GM18870 (cell line): ENCODE measurements at regions not wholly inside any gene's neighbourhood (a gene's known extent, or its start where the extent isn't known, plus 50 kb on each side); places are given as distances from the start of the nearest gene placed in this dataset.
"Not testable (repeated sequence)": the region's sequence is repeated elsewhere in the genome, so short reads cannot be mapped to it uniquely, and the experiment has no call there.

Source experiments
- ATAC-seq: cut with Tn5 transposase; IDR thresholded peaks from one replicate; pipeline ENCODE4 v1.9.1; 2021; ENCODE audit warnings: moderate library complexity; ENCODE audit not compliant: unreplicated experiment

DNA sequence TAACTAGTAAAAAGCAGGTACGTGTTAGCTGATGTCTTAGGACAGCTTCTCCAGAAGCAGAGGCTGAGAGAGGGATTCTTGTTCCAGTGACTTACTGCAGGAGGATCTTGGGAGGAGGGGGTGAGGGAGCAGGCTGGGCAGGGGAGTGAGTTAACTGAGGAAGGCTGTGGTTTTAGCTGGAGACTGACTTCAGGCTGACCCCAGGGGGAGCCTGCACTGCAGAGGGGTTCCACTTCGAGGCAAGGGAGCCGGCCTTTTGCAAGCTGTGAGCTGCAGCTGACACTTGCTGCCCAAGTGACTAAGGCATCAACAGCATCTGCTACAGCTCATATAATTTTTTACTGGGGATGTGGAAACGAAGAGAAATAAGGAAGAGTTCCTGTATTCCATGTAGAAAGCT lies 50.4 kb upstream of the SOD1 start:
- ATAC-seq, result no peak

DNA sequence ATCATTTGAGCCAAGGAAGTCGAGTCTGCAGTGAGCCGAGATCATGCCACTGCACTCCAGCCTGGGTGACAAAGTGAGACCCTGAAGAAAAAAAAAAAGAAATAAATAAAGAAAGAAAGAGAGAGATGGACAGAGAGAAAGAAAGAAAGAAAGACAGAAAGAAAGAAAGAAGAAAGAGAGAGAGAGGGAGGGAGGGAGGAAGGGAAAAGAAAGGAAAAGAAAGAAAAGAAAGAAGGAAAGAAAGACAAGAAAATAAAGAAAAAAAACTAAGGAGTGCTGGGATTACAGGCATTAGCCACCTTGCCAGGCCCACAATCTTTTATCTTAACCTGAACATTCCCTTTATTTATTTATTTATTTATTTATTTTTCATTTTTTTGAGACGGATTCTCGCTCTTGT lies 51.7 kb upstream of the SOD1 start:
- ATAC-seq, result no peak

- ATAC-seq, result no peak
Observed at GRCh38 chr21:31606081-31606874, 53.2 kb upstream of the SOD1 start.

DNA sequence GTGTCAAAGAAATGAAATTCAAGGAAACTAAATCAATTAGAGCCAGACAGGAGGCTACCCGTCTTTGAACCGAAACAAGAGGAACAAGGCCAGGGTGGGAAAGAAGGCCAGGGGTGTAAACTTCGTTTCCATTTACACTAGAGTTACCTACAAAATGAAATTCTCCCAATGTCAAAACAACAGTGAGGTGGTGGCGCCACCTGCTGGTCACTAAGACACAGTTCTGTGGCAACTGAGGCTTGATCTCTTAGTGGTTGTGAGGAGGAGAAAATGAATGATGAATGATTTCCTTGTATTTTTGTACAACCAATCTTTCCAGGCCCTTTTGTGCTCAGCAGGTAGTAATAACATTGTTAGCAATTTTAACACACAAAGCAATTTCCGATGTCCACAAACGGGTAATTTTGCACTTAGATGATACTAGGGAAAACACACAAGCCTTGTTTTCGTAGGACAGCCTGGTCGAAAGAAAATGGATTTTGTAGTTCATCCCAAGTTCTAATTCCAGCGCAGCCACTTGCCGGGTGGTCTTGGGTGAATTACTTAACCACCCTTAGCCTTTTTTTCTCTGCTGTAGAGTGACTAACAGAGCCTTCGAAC lies 54.8 kb upstream of the SOD1 start:
- no peak for ATAC-seq

DNA sequence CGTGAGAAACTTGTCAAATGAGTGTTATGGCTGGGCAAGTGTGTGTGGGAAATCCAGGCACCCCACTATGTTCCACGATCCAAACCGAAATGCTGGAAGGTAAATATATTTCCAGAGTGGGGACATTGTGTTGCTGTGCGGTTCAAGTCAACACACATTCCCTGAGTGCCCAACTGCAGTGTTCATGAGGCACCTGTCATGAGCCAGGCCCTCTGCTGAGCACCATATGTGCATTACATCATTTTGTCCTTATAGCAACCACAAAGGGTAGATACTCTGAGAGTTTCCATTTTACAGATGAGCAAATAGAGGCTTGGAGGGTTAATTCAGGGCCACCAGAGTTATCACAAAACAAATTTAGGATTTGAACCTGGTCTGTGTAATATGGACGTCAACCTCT lies 59.9 kb upstream of the SOD1 start:
- ATAC-seq, result no peak

- ATAC-seq, result no peak
Observed at GRCh38 chr21:31599013-31599412, 60.5 kb upstream of the SOD1 start.

DNA sequence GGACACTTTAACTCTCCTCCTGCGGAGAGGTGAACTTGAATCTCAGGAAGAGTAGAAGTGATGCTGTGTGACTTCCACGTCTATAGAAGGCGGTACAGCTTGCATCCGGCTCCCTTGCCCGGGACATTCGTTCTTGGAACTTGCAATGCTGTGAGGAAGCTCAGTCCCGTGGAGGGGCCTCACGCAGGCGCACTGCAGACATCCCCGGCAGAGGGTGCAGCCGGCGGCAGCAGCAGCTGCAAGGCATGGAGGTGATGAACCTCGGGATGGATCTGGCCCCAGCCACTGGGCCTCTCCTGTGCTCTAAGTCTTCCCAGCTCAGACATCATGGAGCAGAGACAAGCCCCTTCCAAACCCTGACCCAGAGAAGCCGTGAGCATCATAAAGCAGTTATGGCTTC lies 61.8 kb upstream of the SOD1 start:
- no peak for ATAC-seq

DNA sequence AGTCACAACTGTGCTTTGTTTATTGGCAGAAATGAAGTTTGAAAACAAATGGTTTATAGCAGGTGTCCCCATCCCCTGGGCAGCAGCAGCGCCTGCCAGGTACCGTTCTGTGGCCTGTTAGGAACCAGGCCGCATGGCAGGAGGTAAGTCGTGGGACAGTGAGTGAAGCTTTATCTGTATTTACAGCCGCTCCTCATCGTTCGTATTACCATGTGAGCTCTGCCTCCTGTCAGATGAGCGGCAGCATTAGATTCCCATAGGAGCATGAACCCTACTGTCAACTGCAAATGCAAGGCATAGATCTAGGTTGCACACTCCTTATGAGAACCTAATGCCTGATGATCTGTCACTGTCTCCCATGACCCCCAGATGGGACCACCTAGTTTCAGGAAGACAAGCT lies 63.4 kb upstream of the SOD1 start:
- no peak for ATAC-seq

DNA sequence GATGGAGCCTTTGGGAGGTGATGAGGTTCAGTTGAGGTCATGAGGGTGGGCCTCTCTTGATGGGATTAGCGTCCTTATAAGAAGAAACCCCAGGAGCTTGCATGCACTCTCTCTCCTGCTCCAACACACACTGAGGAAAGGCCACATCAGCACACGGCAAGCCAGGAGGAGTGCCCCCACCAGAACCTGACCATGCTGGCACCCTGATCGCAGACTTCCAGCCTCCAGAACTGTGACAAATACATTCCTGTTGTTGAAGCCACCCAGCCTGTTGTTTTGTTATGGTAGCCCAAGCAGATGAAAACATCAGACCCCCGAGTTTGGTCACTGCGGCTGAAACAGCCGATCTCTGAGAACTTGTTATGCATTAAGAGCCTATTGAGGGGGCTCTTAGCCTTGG lies 64.8 kb upstream of the SOD1 start:
- ATAC-seq, result no peak

DNA sequence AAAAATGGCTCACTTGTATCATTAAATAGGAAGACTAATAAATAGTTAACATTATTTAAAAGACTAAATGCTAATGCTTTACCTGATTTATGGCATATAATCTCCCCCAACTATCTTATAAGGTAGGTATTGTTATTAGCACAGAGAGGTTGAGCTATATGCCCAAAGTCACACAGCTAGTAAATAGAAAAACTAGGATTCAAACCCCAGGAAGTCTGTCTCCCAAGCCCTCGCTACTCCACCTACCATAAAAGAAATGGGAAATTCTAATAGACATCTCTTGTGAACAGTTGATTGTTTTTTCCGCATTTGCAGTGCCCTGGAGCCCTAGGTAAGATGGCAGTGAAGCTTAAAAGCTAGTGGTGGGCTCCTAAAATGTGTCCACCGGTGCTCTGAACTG lies 65.2 kb upstream of the SOD1 start:
- no peak for ATAC-seq

DNA sequence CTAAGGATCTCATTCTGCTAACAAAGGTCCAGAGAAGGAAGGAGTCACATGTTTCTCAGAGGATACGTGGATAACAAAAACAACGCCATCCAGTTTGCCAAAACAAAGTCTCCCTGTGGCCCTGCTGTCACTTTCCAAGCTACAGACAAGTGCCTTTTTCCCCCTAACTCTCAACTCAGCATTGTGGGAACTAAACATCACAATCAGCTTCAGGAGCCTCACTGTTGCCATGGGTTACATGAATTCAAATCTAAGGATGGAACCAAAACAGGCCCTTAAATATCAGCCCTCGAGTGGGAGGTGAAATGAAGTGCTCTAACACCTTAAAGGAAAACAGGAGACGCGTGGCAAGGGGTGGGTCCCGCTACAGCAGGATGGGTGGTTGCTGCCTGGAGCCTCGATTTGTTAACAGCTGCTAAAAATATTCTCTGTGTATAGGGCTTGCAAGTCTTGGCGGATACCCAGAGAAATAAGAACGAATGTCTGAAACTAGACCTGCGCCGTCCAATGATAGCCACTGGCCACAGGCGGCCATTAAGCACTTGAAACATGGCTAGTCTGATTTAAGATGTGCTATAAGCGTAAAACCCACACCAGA lies 66.4 kb upstream of the SOD1 start:
- no peak for ATAC-seq

GRCh38 chr21:31592516-31592915 lies 67.0 kb upstream of the SOD1 start:
- ATAC-seq, result no peak

DNA sequence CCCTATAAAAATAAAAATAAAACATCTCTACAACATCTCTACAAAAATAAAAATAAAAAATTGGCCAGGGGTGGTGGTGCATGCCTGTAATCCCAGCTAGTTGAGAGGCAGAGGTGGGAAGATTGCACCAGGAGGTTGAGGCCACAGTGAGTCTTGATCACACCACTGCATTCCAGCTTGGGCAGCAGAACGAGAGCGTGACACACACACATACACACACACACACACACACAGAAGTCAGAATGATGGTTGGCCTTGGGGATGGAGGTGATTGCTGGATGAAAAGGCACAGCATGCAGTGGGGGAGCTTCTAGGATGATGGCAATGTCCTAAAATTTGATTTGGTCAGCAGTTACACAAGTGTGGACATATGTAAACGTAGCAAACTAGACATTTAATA lies 69.7 kb upstream of the SOD1 start:
- no peak for ATAC-seq

- no peak for ATAC-seq
Observed at GRCh38 chr21:31586118-31586517, 73.4 kb upstream of the SOD1 start.

GRCh38 chr21:31583937-31584336 lies 75.6 kb upstream of the SOD1 start:
- not testable (repeated sequence) for ATAC-seq

DNA sequence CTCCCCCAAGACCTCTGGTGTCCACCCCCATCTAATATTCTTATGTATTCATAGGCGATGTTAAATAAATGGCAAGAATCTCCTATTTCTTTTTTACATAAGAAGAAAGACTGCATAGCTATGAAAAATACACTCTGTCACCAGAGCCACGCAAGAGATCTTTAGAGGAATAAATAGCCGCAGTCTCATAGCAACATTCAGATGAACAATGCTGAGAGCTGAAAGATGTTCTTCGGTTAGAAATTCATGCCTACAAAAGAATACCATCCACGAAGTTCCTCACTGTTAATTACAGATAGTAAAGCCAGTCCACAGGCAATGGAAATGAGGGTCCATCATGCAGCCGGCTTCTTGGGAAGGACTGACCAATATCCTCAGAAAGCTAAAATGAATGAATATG lies 76.0 kb upstream of the SOD1 start:
- ATAC-seq, result no peak

GRCh38 chr21:31580866-31581276 lies 78.6 kb upstream of the SOD1 start:
- no peak for ATAC-seq

GRCh38 chr21:31577271-31577670 lies 82.2 kb upstream of the SOD1 start:
- no peak for ATAC-seq

DNA sequence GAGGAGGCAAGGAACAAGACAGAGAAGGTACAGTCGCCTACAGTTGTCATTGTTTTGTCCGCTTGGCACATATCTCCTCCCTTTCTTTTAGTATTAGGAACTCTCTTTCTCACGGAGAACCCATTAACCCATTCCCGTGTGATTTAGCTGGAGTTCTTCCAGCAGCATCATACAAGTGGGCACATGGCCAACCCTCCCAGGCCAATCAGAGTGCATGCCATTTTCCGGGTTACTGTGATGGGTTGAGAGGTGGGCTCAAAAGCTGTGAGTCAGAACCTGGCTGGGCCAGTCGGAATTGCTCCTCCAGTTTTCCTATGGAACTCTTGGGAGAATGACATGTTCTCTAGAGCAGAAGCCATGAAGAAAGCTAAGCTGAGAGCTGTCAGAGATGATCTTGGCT lies 83.1 kb upstream of the SOD1 start:
- no peak for ATAC-seq

DNA sequence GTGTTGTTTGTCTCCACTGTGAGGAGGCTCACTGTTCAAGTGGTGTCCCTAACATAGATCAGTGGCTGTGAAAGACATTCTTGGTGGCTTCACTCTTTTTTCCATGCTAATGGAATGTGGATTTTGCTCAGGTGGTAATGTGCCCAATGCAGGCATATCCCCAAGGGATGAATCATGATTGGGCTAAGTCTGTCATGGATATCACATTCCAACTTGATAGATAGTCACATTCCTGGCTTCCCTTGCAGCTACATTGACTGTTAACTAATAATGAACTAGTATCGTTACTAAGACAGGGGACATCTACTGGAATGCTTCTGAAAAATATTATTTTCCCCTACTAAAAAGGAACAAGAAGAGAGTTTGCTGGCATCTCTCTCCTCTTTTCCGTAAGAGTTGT lies 86.3 kb upstream of the SOD1 start:
- ATAC-seq, result no peak

- no peak for ATAC-seq
Observed at GRCh38 chr21:31571879-31572278, 87.6 kb upstream of the SOD1 start.

GRCh38 chr21:31570824-31571566 lies 88.5 kb upstream of the SOD1 start:
- ATAC-seq, result no peak
